ENCODE measurements at regions not wholly inside any gene's neighbourhood (a gene's known extent, or its start where the extent isn't known, plus 50 kb on each side); places are given as distances from the start of the nearest gene placed in this dataset.

DNA sequence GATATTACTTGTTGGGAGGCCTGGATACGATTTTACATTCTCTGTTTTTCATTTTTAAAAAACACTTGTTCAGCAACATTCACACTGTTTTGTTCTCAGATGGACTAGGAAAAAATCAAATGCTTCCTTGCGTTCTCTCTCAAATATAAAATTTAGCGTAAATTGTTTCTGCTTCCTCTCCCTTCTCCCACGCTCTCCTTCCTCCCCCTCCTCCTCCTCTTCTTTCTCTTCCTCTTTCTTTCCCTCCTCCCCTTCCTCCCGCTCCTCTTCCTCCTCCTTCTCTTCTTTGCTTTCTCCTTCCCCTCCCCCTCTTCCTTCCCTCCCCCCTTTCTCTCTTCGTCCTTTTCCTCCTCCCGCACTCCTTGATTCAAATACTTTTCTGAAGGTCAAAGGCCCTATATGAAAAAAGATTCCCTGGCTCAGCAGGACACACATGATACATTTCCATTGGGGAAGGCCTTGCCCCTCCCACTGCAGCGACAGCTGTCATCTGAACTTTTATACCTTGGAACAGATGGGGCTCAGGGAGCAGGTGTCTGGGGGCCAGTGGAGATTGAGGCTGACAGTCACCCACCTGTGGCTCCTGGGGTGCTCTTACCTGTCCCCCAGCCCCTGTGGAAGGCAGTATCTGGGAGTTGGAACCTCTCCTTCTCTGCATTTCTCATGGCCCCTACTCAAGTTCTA, 99.4 kb upstream of the SDK2 start:
- TF ChIP-seq, protein P1, sequence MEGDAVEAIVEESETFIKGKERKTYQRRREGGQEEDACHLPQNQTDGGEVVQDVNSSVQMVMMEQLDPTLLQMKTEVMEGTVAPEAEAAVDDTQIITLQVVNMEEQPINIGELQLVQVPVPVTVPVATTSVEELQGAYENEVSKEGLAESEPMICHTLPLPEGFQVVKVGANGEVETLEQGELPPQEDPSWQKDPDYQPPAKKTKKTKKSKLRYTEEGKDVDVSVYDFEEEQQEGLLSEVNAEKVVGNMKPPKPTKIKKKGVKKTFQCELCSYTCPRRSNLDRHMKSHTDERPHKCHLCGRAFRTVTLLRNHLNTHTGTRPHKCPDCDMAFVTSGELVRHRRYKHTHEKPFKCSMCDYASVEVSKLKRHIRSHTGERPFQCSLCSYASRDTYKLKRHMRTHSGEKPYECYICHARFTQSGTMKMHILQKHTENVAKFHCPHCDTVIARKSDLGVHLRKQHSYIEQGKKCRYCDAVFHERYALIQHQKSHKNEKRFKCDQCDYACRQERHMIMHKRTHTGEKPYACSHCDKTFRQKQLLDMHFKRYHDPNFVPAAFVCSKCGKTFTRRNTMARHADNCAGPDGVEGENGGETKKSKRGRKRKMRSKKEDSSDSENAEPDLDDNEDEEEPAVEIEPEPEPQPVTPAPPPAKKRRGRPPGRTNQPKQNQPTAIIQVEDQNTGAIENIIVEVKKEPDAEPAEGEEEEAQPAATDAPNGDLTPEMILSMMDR (IDR thresholded peaks at IDR 0.05; ENCODE audit: low read depth, low read length) = no peak
- no peak overlapping the region for H3K4me3 ChIP-seq (ENCODE audit: low read depth, low read length)

DNA sequence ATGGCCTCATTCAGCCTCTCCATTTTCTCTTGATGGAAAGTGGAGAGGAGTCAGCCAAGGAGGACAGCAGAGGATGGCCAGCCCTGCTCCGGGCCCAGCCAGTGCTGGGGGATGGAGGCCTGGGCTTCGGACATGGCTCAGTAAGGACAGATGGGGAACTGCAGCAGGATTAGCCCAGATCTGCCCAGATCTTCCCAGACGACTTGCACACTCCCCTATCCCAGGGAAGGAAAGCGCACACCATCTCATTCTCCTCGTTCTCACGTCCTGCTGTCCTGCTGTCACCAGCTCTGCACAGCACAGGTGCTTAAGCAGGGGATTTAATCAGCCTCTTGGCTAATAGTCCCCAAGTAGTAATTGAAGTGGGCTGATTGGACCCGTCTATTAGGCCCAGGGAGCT, 100.2 kb upstream of the SDK2 start:
- H3K4me3 ChIP-seq (ENCODE audit: low read depth, low read length) = no peak overlapping the region

DNA sequence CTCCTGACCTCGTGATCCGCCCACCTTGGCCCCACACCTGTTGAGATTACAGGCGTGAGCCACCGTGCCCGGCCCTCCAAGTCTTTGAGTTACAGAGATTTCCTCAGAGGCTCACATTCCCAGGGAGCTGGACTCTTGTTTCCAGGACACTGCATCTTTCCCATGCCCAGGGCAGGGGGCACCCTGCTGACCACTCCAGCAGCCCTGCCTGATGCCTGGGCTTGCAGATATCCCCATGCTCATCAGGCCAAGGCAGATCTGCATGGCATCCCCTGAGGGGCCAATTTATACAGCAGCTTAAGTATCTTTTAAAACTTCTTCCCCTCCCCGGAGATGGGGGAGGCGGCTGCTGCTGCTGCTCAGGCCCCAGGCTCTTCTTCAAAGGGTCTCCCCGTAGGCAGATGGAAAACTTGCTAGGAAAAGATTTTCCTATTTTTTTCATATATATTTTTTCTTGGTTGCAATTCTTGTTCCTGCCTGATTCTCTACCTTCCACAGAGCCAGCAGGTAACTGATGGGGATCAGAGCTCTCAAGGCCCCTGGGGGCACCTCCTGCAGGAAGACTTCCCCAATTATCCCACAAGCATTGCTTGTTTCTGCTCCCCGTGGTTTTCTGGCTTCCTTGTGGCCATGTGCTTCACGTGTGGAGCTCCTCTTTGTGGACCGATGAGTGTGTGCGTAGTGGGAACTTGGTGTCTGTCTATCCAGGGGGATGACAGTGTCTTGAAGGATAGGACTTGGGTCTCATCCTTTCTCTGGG, 102.2 kb upstream of the SDK2 start:
- H3K4me3 ChIP-seq (ENCODE audit: low read depth, low read length) = no peak overlapping the region
- TF ChIP-seq, protein P1 (IDR thresholded peaks at IDR 0.05; ENCODE audit: low read depth, low read length) = no peak

More for the DNA sequence above, 100.2 kb upstream of the SDK2 start:
- TF ChIP-seq, protein P1 (IDR thresholded peaks at IDR 0.05; ENCODE audit: low read depth, low read length) = no peak

DNA sequence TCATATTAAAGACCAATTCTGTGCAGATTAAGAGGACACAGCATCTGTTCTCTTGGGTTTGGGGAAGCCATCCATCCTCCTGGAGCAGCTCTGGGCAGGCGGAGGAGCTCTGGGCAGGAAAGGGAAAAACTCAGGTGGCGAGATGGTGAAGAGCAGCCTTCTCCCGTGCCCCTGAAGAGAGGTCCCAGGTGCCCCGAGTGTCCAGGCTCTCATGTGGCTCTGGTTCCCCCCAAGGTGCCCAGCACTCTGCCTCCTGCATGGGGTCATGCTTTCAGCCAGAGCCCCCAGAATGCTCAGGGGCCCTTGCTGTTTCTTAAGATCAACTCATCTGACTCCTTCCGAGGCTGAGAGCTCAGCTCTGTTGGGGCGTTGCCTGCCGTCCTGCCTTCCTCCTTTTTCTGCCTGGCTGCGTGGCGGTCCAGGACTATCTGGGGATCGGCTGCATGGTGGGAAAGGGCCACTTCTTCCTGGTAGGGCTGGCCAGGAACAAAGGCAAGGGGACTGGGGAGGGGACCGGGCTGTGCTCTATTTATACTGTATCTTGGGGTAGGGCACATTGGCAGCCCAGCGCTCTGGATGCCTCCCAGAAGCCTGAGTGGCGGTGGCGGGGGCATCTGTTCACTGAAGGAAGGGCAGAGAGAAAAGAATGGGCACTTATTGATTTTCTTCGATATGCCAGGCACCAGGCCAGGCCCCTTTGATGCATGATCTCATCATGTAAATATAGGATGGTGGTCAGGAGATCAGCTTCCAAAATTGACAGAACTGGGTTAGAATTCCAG, 103.2 kb upstream of the SDK2 start:
- TF ChIP-seq, protein P1 (IDR thresholded peaks at IDR 0.05; ENCODE audit: low read depth, low read length) = no peak
- no peak overlapping the region for H3K4me3 ChIP-seq (ENCODE audit: low read depth, low read length)

DNA sequence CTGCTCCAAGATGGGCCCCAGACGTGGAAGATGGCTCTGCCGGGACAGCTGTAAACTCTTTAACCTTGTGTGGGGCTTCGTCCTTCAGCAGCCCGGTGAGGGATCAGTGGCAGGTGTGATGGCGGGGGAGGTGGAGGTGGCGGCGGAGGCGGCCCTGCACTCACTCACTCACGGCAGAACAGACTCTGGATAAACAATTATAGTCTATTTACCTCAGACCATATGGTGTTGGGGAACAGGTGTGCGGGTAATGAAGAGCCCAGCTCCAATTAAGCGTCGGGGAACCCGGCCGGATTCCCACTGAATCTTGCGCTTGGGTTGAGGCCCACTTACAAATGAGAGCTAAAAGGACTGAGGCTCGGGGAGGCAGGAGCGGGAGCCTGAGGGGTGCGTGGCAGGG, 104.3 kb upstream of the SDK2 start:
- no peak overlapping the region for H3K4me3 ChIP-seq (ENCODE audit: low read depth, low read length)
- TF ChIP-seq, protein P1 (IDR thresholded peaks at IDR 0.05; ENCODE audit: low read depth, low read length) = no peak

DNA sequence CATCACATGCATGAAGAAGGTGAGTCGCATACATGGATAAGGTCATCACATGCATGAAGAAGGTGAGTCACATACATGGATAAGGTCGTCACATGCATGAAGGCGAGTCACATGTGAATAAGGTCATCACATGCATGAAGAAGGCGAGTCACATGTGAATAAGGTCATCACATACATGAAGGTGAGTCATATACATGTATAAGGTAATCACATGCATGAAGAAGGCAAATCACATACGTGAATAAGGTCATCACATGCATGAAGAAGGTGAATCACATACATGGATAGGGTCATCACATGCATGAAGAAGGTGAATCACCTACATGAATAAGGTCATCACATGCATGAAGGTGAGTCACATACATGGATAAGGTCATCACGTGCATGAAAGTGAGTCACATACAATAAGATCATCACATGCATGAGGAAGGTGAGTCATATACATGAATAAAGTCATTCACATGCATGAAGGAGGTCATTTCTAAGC, 105.1 kb upstream of the SDK2 start:
- TF ChIP-seq, protein P1 (IDR thresholded peaks at IDR 0.05; ENCODE audit: low read depth, low read length) = no peak
- H3K4me3 ChIP-seq (ENCODE audit: low read depth, low read length) = no peak overlapping the region

All from WI38 (cell line).